Putamen (tissue), 1 donor: ENCODE measurements at regions not wholly inside any gene's neighbourhood (a gene's known extent, or its start where the extent isn't known, plus 50 kb on each side); places are given as distances from the start of the nearest gene placed in this dataset.
"Not testable (repeated sequence)": the region's sequence is repeated elsewhere in the genome, so short reads cannot be mapped to it uniquely, and the experiment has no call there.

ENCODE experiments used
- DNase-seq: peaks from one replicate; pipeline ENCODE4 v3.0.0-alpha.2; 2016; ENCODE audit warnings: low spot score

GRCh38 chr7:1342090-1342640 lies 109.5 kb downstream of the UNCX start:
- DNase-seq, result no peak

- DNase-seq, result no peak
Observed at GRCh38 chr7:1343551-1343950, 110.9 kb downstream of the UNCX start.

GRCh38 chr7:1344421-1344820 lies 111.7 kb downstream of the UNCX start:
- DNase-seq, result no peak

DNA sequence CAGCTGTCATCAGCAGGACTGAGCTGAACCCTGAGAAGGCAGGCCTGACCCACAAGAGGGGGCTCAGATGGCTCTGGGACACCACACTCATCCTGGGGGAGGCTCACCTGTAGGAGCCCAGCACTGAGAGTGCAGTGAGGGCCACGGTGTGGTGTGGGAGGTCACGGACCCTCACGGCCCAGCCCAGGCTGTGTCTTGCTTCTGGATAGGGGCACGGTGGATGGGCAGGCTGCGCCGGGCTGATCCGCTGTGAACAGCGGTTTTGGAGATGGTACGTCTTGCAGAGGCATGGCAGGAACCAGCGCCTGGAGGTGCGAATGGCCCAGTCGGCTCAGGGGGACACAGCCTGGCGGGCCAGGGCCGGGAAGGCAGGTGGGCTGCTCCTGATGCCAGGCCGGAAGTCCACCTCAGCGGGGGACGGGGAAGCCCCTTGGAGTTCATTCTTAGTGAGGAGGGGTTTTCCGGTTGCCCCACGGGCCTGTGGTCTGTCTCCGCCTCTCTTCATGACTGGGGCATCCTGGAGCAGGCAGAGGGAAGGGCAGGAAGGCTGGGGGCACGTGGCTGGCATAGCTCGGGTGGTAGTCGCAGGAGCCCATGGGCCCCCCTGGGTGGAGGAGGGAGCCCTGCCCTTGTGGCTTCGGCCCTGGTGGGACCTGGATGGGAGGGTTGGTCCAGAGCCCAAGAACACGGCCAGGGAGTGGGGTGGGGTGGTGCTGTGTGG lies 112.5 kb downstream of the UNCX start:
- DNase-seq, result no peak

DNA sequence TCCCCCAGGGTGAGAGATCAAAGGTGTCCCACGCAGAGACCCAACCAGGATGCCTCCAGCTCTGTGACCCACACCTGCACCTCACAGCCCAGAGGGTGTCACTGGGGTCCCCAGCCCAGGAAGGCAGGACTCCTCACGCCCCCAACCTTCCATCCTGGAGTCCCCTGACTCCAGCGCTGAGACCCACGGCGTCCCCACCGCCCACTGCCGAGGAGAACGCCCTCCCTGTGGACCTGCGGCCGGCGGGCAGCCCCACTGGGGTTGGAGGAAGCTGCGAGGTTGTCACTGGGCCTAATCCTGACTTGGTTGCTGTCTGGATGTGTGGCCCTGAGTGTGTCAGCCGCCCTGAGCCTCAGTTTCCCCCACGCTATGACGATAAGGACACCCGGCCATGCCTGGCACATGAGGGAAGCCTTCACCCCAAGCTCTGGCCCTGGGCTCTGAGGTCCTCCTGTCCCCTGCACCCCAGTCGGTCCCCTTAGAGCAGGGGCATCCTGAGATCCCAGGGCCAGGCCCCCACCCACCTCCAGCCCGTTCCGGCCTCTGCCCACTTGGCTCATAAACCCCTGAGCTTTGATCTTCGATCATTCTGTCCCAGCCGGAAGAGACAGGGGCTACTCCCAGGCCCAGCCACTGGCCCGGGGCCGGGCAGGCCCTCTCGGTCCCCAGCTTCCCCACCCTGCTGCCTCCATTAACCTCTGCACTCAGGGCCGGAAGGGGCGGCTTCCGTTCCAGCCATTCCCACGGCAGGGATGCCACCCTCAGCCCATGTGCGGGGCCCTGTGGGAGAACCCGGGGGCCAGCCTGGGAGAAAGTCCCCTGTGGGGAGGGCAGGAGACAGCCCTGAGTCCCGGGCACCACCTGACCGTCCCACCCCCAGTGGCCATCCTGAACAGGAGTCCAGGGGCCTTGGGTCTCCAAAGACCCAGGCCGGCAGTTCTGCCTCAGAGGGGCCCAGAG lies 113.2 kb downstream of the MICALL2 start:
- no peak for DNase-seq

GRCh38 chr7:1346851-1347250 lies 112.4 kb downstream of the MICALL2 start:
- no peak for DNase-seq

DNA sequence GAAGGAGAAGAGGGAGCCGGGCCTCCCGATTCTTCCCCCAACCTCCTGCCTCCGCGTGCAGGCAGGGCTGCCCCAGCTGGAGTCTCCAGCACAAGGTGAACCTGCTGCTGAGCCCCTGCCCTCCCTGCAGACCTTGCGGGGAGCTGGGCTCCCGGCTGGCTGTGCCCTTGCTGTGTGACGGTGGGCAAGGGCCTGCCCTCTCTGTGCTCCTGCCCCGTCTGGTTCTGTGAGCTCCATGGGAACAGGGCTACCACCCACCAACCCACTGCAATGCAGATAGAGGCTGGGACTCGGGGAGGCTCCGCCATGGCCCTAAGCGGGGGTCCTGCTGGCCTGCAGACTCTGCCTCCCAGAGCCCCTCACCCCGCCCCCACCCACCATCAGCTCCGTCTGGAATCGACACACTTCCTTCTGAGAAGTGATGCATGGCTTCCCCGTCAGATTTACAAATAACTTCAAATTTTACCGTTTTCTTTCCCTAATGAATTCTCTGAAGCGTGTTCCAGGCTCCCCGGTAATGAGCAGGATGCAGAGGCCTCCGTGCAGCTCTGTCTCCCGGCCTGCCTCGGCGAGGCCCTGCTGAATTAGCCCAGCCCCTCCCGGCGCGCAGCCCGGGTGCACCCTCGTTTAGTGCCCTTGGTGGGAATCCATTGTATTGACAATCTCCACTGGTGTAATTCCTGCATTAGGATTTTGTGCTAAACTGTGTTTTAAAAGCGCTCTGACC lies 111.0 kb downstream of the MICALL2 start:
- DNase-seq, result no peak

- no peak for DNase-seq
Observed at GRCh38 chr7:1348823-1349335, 110.4 kb downstream of the MICALL2 start.

- no peak for DNase-seq
Observed at GRCh38 chr7:1349351-1349761, 109.9 kb downstream of the MICALL2 start.

DNA sequence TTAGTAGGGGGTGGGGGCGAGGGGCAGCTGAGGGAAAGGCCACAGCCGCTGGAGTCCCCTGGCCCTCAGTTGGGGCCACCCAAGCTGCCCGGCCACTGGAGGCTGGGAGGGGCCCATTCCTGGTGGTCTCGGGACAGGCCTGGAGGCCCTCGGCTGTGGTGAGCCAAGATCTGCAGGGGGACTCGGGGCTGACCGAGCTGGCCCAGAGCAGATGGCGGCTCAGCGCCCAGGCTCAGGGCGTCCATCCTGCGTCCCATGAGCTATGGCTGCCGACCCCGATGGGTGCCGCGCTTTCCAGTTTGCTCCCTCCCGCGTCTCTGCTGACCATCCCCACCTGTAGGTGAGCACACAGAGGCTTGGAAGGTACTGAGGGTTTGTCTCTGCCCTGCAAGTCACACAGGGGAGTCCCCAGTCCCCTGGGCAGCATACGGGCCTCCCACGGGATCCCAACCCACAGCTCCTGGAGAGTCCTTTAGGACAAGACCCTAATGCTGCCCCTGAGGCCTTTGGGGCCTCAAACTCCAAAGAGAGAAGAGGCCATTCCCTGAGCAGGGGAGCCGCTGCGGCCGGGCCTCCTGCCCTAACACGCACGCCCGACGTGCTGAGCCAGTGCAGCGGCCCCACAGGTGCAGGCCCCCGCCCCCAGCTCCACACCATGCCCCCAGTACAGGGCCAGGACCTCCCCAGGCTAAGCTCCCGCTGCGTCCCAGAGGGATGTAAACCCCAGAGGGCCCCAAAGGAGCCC lies 107.2 kb downstream of the MICALL2 start:
- no peak for DNase-seq

DNA sequence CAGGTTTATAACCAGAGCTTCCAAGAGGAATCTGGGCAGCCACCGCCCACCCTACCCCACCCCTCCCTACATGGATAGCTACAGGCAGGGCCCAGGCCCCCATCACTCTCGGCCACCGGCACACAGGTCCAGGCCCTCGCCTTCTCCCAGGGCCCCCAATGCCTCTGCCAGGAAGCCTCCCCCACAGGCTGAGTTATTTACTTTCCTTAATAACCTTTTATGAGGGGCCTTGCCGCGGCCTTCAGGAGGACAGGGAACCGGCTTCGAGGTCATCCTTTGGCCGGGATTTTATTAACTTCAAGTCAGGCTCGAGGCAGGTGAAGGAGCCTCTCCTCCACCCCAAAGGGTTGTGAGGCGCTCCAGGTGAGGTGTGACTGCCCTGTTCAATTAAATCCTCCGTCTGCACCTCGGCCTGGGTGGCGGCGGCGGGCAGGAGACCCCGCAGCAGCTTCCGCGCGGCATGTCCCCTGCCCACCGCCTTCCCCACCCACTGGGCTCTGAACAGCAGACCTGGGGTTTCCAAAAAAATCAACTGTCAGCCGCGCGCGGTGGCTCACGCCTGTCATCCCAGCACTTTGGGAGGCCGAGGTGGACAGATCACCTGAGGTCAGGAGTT lies 106.5 kb downstream of the MICALL2 start:
- DNase-seq, result no peak

- DNase-seq, result no peak
Observed at GRCh38 chr7:1354661-1355567, 104.4 kb downstream of the MICALL2 start.

- no peak for DNase-seq
Observed at GRCh38 chr7:1355568-1356340, 103.5 kb downstream of the MICALL2 start.

DNA sequence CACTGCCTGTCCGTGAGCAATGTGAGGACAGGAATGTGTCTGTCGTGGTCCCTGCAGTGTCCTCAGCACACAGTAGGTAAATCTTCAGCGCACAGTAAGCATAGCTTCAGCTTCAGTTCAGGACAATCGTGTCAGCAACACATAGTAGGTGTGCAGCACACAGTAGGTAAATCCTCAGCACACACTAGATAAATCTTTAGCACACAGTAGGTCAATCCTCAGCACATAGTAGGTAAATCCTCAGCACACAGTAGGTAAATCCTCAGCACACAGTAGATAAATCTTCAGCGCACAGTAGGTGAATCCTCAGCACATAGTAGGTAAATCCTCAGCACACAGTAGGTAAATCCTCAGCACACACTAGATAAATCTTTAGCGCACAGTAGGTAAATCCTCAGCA lies 102.4 kb downstream of the MICALL2 start:
- not testable (repeated sequence) for DNase-seq

GRCh38 chr7:1357260-1357600 lies 102.0 kb downstream of the MICALL2 start:
- DNase-seq, result not testable (repeated sequence)

- DNase-seq, result no peak
Observed at GRCh38 chr7:1357601-1358271, 101.5 kb downstream of the MICALL2 start.

DNA sequence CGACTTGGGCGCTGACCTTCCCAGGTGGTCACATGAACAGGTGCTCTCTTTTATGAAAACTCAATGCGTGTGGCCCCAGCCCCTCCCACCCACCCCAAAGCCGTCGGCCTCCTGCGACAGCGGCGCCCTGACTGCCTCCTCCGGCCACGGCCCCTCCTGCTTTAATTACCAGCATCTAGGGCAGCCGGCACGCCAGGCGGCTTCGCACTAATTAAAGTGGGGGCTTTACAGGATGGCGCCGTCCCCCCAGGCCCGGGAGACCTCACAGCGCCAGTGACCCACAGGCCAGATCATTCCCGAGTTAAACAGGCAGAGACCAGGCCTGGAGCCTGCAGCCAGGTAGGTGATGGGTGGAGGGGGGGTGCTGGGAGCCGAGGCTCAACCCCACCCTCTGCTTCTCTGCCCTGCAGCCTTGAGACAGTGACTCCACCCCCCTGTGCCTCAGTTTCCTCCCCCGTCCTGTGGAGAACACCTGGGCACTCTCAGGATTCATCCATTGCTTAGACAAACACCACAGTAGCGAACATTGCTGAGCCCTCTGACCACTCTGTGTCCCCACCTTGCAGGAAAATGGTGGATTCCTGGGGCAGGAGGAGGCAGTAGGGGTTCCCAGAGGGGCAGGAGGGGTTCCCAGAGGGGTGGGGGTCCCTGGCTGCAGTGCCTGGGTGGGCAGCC lies 100.8 kb downstream of the MICALL2 start:
- DNase-seq, result no peak

DNA sequence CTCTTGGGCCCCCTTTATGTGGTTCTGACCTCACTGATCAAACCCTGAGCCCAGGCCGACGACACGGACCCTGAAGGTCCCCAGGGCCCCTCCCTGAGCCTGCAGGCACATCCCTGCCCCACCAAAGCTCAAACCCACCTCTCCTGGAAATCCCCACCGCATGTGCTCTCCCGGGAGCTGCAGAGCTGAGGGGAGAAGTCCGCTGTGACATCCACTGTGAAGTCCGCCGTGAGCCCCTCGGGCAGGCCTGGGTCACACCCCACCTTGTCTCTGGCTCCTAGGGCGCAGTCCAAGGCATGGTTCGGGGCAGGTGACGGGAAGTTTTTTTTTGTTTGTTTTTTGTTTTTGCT lies 100.2 kb downstream of the MICALL2 start:
- no peak for DNase-seq
